HL-60/S4 (cell line): ENCODE measurements at regions not wholly inside any gene's neighbourhood (a gene's known extent, or its start where the extent isn't known, plus 50 kb on each side); places are given as distances from the start of the nearest gene placed in this dataset.
"Not testable (repeated sequence)": the region's sequence is repeated elsewhere in the genome, so short reads cannot be mapped to it uniquely, and the experiment has no call there.

Experiments used
- in situ Hi-C: fragments of 300-500 bp; cut with MboI; formaldehyde crosslinking; loops from 2 replicates; pipeline ENCODE4 v1.14.3; 2022; ENCODE audit warnings: low sequenced_read_pairs

DNA sequence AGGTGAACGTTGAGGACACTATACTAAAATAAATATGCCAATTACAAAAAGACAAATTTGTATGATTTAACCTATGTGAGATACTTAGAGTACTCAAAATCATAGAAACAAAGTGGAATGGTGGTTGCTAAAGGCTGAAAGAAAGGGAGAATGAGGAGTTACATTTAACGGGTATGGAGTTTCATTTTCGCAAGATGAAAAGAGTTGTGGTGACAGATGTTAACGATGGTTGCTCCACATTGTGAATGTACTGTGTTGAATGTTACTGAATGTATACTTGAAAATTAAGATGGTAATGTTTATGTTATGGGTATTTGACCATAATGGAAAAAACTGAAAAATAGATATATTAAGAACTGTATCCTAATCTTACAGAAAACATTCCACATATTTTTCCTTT lies 51.3 kb upstream of the MOCS2 start:
- in situ Hi-C loops: no loop called here

DNA sequence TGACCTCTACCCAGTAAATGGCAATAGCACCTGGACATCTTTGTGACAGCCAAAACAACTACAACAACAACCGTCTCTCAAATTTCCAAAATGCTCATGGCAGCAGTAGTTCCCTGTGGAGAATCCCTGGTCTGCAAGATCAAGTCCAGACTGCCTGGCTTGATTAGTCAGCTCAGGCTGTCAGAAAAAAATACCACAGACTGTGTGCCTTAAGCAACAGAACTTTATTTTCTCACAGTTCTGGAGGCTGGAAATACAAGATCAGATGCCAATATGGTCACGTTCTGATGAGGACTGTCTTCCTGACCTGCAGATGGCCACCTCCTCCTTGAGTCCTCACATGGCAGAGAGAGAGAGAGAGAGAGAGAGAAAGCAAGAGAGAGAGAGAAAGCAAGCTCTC lies 52.3 kb upstream of the MOCS2 start:
- in situ Hi-C loops: no loop called here

DNA sequence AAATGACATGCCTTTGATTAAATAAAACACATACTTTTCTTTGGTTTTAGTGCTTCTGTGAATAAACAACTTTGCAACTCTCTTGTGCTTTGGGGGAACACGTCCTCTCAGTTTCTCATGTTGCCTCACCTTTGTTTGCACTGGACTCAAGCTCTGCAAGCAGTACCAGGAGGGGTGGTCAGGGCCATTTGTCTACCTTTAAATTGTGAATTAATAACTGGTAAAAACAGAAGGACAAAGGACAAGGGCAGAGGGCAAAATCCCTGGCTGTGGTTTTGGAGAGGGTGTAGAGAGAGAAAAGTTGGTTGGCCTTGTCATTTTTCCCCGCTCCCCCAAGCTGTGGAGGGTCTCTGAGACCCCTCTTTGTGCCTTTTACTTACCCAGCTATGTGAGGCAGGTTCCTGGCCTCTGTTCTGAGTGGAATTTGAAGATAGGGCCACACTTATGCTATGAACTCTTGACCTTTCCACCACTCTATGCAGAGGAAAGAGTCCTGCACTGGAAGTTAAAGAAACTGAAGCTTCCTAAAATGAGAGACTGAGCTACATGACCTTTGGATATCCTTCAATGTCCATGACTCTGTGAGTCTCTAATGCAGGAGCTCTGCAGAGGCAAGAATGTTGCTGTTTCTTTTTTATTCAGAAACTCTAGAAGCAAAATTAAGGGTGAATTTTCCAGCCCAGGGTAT lies 55.1 kb upstream of the MOCS2 start:
- in situ Hi-C loops: no loop called here

DNA sequence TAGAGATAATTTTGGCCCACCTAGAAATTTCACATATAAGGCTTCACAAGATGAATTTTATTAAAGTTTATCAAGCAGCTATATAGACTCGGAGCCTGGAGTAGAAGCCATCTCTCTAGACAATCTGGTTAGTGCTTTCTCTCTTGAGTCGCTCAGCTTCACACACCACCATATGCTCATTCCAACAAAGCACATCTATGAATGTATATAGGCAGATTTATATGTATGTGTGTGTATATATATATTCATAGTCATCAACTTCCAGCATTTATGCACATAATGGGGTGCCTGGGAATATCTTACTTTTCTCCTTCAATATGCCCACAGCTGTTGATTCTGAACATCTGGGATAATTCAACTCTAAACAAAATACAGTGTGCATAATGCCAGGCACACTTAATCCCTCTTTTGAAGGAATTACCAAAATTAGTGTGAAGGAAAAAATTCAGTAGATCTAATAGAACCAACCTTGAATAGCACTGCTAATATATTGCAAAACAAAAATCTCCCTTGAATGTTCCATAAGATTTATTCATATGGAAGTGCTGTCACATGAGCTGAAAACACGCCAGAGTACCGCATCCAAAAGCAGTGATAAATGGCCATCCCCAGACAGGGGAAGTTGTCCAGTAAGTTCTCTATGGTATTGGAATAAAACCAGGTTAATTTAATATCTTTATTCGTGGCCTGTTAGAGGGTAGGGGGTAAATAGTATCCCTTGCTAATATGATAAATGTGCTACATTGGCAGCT lies 56.0 kb upstream of the MOCS2 start:
- in situ Hi-C loops: no loop called here

DNA sequence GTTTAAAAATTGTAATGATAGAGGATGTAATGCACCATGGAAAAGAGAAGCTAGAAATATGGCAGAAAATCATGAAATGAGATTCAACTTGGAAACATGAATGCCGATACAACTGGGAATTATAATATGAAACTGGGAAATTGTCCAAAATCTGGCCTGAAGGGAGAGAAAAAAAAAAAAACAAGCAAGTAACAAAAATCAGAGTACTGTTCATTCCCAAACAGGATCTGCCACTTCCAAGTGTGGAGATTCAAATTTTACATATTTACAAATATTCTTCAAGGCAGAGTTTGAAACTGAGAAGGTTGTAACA lies 56.6 kb upstream of the MOCS2 start:
- in situ Hi-C loops: no loop called here

DNA sequence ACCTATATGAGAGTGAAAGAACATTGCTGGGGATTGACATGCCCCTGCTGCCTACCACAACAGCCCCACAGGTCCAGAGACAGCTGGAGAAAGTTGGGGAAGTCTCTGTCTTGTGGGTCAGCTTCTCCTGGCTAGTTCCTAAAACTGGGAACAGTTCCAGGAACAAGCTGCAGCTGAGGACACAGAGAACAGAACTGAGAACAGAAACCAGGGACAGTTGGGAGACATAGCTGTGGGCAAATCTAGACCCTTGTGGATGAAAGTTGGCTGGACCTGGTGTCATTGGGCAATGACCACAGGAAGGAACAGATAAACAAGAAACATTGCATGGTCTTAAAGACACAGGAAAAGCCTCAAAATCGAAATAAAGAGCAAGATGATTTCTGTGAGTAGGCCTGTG lies 58.3 kb upstream of the MOCS2 start:
- in situ Hi-C loops: no loop called here

DNA sequence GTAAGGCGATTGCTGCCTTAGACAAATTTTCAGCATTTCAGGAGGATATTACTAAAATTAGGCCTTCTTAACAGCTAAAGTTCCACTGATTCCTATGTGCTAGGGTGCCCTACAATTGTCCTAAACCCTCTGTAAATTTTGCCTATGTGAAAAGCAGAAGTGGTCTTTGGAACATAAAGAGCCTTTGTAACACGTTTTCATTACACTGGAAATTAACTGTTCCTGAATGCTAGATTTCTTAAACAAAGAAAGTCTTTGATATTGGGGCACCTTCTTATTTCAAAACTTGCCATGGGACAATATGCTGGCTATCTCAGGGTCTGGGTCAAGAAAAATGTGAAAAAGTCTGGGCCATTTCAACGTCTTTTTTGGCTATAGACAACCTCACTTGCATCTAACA lies 60.4 kb upstream of the MOCS2 start:
- in situ Hi-C loops: no loop called here

DNA sequence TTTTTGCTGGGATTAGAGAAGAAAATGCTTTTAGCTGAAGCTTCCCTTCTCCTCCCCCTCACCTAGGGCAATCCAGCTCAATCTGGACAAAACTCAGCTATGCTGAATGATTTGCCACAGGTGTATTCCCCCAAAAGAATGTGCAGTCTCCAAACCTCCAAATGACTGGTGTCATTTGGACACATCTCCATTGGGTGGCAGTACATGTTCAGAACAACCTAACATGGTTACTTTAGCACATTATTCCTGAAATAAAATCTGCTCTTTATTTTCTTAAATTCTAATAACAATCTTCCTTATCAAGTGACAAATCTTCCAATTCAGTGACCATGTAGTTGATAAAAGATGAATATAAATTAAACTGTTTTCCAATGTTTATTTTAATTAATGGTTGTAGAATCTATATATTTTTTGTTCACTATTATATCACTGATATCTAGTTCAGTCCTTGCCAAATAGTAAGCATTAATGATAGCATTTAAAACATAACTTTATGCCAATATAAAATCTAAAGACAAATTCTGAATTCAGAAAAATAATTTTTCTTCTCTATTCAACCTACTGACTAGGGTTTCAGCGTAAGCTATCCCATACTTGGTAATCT lies 61.3 kb upstream of the MOCS2 start:
- in situ Hi-C loops: no loop called here

DNA sequence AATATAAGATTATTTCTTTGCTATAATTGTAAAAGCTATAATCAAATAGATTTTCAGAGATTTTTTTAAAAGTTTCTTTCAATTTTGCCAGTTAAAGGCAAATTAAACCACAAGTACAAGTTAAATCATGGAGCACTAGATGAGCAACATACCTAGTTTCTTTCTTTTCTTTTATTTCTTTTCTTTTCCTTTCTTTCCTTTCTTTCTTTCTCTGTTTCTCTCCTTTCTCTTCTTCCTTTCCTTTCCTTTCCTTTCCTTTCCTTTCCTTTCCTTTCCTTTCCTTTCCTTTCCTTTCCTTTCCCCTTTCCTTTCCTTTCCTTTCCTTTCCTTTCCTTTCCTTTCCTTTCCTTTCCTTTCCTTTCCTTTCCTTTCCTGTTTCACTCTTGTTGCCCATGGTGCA lies 62.5 kb upstream of the MOCS2 start:
- in situ Hi-C loops: not testable (repeated sequence)

DNA sequence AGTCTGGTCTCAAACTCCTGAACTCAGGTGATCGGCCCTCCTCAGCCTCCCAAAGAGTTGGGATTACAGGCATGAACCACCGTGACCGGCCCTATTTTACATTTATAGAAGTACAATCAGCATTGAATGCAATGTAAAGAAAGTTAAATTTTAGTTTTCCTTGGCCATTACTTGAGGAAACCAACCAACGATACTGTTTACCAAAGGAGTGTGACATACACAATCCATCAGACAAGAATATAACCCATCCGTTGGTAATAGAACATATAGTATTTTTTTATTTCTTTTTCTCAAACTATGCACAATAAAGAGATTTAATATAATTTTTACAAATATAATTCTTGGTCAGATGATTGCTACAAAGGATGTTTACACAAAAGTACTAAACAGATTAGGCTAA lies 63.1 kb upstream of the MOCS2 start:
- in situ Hi-C loops: no loop called here

DNA sequence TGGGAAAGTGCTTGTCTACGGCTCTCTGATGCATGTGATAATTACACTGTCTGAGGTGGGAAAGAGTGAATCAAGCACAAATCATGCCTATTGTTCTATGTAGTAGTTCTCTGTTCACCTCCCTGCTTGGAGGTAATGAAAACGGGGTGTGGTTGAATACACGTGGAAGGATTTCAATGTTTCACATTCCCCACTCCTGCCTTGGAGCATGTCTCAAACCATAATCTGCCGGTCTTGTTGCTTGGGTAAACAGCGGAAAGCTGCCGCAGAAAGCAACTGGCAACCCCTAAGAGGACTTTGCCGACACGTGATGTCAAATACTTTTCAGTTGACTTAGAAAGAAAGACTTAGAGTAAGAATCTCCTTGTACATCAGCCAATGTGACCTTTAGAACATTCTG lies 63.5 kb upstream of the MOCS2 start:
- in situ Hi-C loops: no loop called here

DNA sequence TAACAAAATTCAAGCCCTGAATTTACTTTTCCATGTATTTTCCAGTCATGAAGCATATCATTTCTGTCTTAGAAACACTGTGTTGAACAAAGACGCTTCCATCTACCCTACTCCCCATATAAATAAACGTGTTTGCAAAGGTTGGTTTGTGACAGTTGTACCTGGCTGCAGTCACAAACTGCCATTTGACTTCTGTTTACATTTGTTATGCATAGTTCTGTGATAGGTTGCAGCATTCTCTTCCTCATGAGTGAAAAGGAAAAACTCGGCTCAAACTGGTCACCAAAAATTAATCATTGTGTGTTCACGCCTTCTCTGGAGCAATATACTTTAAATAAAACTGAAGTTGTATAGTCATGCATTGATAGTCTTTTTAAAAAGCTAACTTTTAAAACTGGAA lies 69.3 kb upstream of the MOCS2 start:
- in situ Hi-C loops: loop anchor here (25.0 kb wide), 1 partner anchor 1058 kb away; no protein-coding TSS in a partner anchor

DNA sequence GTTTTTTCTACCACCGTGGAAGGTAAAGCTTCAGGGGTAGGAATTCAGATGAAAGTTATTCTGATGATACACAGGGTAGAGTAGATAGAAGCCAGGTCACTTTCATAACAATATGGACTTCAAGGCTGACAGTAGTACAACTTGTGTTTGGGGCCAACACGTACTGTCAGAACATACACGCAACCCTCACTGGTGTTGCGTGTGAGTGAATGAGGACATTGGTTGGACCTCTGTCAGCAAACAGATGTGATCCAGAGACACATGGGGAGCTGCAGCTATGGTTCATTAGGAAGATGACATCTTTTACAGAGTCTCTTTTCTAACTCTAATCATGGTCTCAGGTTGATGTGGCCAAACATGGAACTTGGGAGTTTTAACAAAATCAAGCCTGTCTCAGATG lies 70.1 kb upstream of the MOCS2 start:
- in situ Hi-C loops: loop anchor here (25.0 kb wide), 1 partner anchor 1058 kb away; no protein-coding TSS in a partner anchor

DNA sequence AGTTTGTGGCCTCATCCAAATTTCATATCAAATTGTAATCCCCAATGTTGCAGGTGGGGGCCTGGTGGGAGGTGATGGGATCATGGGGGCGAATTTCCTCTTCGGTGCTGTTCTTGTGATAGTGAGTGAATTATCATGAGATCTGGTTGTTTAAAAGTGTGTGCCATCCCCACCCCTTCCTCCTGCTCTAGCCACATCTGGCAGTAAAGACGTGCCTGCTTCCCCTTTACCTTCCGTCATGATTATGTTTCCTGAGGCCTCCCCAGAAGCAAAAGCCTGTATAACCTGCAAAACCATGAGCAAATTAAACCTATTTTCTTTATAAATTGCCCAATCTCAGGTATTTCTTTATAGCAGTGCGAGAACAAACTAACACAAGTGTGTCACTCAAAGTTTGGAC lies 71.0 kb upstream of the MOCS2 start:
- in situ Hi-C loops: loop anchor here (25.0 kb wide), 1 partner anchor 1057 kb away; no protein-coding TSS in a partner anchor

DNA sequence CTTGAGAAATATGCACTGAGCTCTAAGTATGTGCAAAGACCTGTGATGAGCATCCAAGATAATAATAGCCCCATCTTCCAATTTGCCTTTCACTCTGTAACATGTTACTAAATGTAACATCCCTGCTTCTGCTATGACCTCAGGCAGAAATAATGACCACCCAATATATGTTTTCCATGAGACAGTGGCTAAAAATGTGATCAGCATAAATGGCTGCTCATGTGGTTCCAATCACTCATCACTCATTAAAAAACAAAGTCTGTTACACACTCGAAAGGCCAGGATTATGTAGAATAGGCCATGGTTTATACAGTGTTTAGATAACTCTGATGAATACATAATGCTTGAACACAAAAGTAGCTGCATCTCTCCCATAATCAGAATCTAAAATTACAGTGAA lies 71.4 kb upstream of the MOCS2 start:
- in situ Hi-C loops: loop anchor here (25.0 kb wide), 1 partner anchor 1056 kb away; no protein-coding TSS in a partner anchor

DNA sequence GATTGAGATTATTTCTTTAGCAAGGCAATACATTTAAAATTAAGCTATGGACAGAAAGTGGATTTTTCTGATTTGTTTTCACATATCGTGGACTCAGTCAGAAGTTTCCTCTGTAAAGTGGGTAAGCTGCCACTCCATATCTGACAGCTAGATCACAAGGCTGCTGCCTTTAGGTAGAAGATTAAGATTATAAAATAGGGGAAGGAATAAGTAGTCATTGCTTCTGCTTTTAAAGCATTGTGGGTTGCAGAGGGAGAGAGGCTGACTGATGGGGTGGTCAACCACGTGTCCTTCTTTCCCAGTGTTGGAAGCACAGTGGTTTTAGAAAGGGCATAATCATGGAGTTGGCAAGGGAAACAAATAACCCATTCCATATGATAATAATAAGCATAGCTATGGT lies 74.3 kb upstream of the MOCS2 start:
- in situ Hi-C loops: loop anchor here (25.0 kb wide), 1 partner anchor 1053 kb away; no protein-coding TSS in a partner anchor

DNA sequence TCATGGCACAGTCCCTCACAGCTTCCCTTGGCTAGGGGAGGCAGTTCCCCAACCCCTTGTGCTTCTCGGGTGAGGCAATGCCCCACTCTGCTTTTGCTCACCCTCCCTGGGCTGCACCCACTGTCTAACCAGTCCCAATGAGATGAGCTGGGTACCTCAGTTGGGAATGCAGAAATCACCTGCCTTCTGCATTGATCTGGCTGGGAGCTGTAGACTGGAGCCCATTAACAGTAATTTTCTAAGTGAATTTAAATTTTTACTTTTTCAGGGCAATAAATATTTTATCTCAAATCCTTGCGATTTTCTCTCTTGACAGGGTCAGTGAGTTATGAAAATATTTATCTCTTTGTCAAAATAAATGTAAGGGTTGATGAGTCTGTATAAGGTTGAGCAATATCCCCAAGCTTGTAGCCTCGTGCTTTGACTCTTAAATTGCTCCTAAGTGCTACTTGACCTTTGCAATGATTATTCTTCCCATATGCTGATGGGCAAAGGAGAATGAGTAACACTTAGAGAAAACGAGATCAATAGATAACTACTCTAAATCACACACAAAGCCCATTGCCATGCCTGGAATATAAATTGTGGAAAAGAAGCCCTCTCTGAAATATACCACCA lies 82.1 kb upstream of the MOCS2 start:
- in situ Hi-C loops: loop anchor here (25.0 kb wide), 1 partner anchor 1046 kb away; no protein-coding TSS in a partner anchor

DNA sequence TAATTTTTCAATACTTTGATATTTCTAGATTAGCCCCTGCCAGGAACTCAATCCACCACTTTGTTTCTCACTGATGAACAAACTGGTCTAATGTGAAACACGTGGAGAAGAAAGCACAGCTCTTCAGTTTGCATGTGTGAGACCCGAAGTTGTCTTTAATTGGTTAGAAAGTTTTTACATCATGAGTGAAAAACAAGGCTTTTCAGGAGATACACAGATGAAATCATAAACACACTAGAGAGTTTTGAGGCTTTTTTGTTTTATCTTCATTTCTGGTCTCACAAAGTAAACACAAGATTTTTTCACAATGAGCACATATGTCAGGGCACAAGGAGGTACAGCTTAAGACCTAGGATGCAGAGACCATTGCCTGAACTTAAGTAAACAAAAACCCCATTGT lies 84.5 kb upstream of the MOCS2 start:
- in situ Hi-C loops: loop anchor here (25.0 kb wide), 1 partner anchor 1043 kb away; no protein-coding TSS in a partner anchor

DNA sequence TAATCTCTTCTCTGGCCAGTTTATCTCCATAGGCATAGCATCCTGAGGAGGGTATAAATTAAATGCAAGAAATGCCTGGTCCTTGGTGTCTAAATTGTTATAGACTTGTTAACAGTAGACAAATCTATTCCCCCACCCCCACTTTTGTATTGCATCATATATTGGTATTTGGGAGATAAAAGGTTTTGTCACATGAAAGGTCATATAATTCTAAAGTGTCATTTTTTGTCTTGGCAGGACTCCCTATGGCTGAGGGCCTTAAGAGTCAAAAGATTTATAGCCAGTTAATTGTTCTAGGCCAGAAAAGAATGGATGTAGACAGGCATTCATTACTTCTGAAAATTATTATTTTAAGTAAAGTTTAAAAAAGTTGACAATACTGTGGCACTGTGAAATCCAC lies 90.3 kb upstream of the MOCS2 start:
- in situ Hi-C loops: loop anchor here (25.0 kb wide), 1 partner anchor 1037 kb away; no protein-coding TSS in a partner anchor

DNA sequence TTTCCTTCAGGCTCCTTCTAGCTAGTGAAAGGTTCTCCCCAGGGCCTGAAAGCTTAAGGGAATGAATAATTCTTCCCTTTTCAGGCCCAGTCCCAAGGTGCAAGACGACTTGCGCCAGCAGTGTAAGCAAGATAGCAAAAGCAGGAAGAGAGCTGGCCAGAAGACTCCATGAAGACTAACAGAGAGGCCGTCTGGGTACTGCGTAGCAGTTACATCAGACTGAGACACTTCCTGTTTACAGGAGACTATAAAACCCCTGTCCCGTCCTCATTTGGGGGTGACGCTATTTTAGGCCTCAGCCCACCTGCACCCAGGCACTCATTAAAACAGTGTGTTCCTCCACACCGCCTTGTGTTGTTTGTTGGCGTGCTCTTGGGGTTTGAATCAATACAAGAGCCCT lies 90.7 kb upstream of the MOCS2 start:
- in situ Hi-C loops: no loop called here

DNA sequence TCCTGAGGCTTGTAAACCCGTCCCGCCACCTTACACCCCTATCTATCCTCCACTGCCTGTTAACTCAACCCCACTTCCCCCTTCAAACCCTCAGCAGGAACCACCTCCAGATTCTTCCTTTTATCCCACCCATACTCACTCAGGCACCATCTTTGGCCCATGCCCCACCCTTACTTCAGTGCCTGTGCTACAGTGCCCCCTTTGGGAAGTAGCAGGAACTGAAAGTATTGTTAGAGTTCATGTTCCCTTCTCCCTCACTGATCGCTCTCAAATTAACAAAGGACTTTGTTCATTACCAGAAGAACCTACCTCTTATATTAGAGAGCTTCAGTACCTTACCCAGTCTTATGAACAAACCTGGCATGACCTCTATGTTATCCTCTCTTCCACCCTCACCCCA lies 92.2 kb upstream of the MOCS2 start:
- in situ Hi-C loops: no loop called here
